SK-N-MC (cell line): ENCODE measurements at regions not wholly inside any gene's neighbourhood (a gene's known extent, or its start where the extent isn't known, plus 50 kb on each side); places are given as distances from the start of the nearest gene placed in this dataset.

Experiments
- EZH2 ChIP-seq: fragments of 200-600 bp; sonication (generic); IDR thresholded peaks from one replicate; pipeline ENCODE4 v1.6.1; 2017; ENCODE audit warnings: antibody characterized with exemption
- FOXP2 ChIP-seq: optimal IDR thresholded peaks from 2 replicates; pipeline ENCODE3; 2011; ENCODE audit warnings: mild to moderate bottlenecking, moderate library complexity; ENCODE audit not compliant: insufficient read depth; ENCODE audit errors: extremely low read length, control extremely low read depth
- POLR2AphosphoS5 ChIP-seq: IDR thresholded peaks from 2 replicates; pipeline ENCODE4 v1.6.1; 2012; ENCODE audit warnings: mild to moderate bottlenecking, low read depth, low read length, borderline replicate concordance

DNA sequence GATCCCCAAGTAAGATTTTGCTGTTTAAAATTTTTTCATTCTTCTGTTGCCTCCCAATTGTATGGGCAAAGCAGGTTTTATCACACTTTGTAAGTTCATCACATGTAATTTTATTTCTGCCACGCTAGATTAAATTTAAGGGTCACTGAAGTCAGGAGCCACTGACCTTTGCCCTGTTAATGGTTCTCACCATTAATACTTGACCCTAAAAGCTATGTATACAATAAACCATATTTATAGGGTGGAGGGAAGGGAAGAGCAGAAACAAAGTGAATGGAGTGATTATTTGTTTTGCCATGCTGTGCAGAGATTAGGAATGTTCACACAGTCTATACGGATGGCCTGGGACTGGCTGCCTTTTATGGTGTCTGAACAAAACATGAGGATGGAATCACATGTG is 186.7 kb downstream of the BMP2 start:
- TF ChIP-seq EZH2 (no peak), POLR2AphosphoS5 (no peak), FOXP2 (no peak)
